PC-3 (cell line): ENCODE measurements at regions not wholly inside any gene's neighbourhood (a gene's known extent, or its start where the extent isn't known, plus 50 kb on each side); places are given as distances from the start of the nearest gene placed in this dataset.

Experiments used
- ATAC-seq: fragments of 200-7000 bp; cut with Tn5 transposase; 2 replicates; pipeline ENCODE4 v1.9.1; 2020; ENCODE audit warnings: mild to moderate bottlenecking, moderate library complexity
- BruUV-seq: library from RNA; stranded (reverse); fragments of 400-500 nt; replicated peaks from 2 replicates; lab custom pipeline; 2021; lab: Mats Ljungman, UMichigan
- CTCF ChIA-PET: fragments of 300-600 bp; sonication (Branson Sonifier 250); formaldehyde crosslinking; loops from one replicate; lab custom pipeline; 2022; ENCODE audit warnings: antibody characterized with exemption; lab: Charles Lee
- POLR2A ChIA-PET: fragments of 300-600 bp; sonication (Branson Sonifier 250); formaldehyde crosslinking; loops from one replicate; lab custom pipeline; 2022; ENCODE audit warnings: antibody characterized with exemption; ENCODE audit not compliant: unreplicated experiment; lab: Charles Lee
- DNase-seq: peaks from one replicate; pipeline ENCODE4 v3.0.0-alpha.2; 2015
- H2AFZ ChIP-seq: fragments of 300-600 bp; sonication (generic); 2 replicates; pipeline ENCODE4 v1.6.0; 2016; ENCODE audit warnings: antibody characterized with exemption, low read length
- H3F3A ChIP-seq: fragments of 300-600 bp; sonication (generic); one replicate; pipeline ENCODE4 v1.6.0; 2017; ENCODE audit warnings: antibody characterized with exemption, low read length, control low read depth, mild to moderate bottlenecking; ENCODE audit not compliant: unreplicated experiment
- H3K27ac ChIP-seq: fragments of 300-600 bp; sonication (generic); 2 replicates; pipeline ENCODE4 v1.5.1; 2016; ENCODE audit warnings: mild to moderate bottlenecking, low read length
- H3K27me3 ChIP-seq: fragments of 300-600 bp; sonication (generic); 2 replicates; pipeline ENCODE4 v1.6.1; 2016; ENCODE audit warnings: low read length, mixed read lengths
- H3K36me3 ChIP-seq: fragments of 300-600 bp; sonication (generic); 2 replicates; pipeline ENCODE4 v1.6.1; 2016; ENCODE audit warnings: low read depth, mixed run types, low read length, mixed read lengths
- H3K4me1 ChIP-seq: fragments of 300-600 bp; sonication (generic); 2 replicates; pipeline ENCODE4 v1.5.1; 2016; ENCODE audit warnings: low read length; ENCODE audit not compliant: insufficient read depth
- H3K4me2 ChIP-seq: fragments of 300-600 bp; sonication (generic); 2 replicates; pipeline ENCODE4 v1.6.0; 2016; ENCODE audit warnings: low read length
- H3K4me3 ChIP-seq: fragments of 300-600 bp; sonication (generic); 2 replicates; pipeline ENCODE4 v1.5.1; 2016; ENCODE audit warnings: mild to moderate bottlenecking, low read length, mixed read lengths
- H3K79me2 ChIP-seq: fragments of 300-600 bp; sonication (generic); 2 replicates; pipeline ENCODE4 v1.6.1; 2017; ENCODE audit warnings: low read length, mixed read lengths
- H3K9ac ChIP-seq: fragments of 300-600 bp; sonication (generic); 2 replicates; pipeline ENCODE4 v1.6.0; 2016; ENCODE audit warnings: mild to moderate bottlenecking, low read length
- H3K9me2 ChIP-seq: fragments of 300-600 bp; sonication (generic); replicated peaks from 2 replicates; pipeline ENCODE4 v1.6.1; 2016; ENCODE audit warnings: mixed run types, low read length, mixed read lengths
- H3K9me3 ChIP-seq: fragments of 300-600 bp; sonication (generic); 2 replicates; pipeline ENCODE4 v1.6.1; 2016; ENCODE audit warnings: low read length, mixed read lengths
- H4K20me1 ChIP-seq: fragments of 300-600 bp; sonication (generic); 2 replicates; pipeline ENCODE4 v1.6.1; 2016; ENCODE audit warnings: low read length, mixed read lengths
- CTCF ChIP-seq: fragments of 300-600 bp; sonication (generic); conservative IDR thresholded peaks from 2 replicates; pipeline ENCODE4 v1.5.1; 2017; ENCODE audit warnings: antibody characterized with exemption, low read depth, mild to moderate bottlenecking, low read length
- EZH2 ChIP-seq: fragments of 300-600 bp; sonication (generic); IDR thresholded peaks from one replicate; pipeline ENCODE4 v1.6.1; 2017; ENCODE audit warnings: antibody characterized with exemption, mild to moderate bottlenecking, low read length; ENCODE audit not compliant: unreplicated experiment
- EZH2phosphoT487 ChIP-seq: fragments of 300-600 bp; sonication (generic); IDR thresholded peaks from 2 replicates; pipeline ENCODE4 v1.6.1; 2018; ENCODE audit warnings: mild to moderate bottlenecking, antibody characterized with exemption, low read length, borderline replicate concordance
- intact Hi-C: fragments of 100-400 bp; cut with micrococcal nuclease; formaldehyde crosslinking; loops from 2 replicates; pipeline ENCODE4 v1.9.0; 2023

DNA sequence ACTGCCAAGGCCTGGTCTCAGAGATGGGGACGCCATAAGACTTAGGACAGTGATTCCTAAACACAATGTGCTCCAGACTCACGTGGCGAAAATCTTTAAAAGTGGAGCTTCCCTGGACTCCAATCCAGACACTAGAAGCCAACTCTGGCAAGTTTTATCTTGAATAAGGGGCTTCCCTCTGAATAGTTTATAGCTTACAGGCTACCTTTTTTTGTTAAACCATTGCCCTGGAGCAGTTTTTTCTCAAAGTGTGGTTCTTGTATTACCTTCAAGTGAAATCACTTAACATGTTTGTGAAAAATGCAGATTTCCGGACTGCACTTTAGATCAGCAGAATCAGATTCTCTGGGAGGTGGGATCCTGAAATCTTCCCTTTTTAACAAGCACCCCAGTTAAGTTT is 171.7 kb upstream of the PHF14 start:
- CTCF ChIA-PET = no interaction called here
- H3K9ac ChIP-seq = no peak overlapping the region

GRCh38 chr7:10802526-10802925 is 171.1 kb upstream of the PHF14 start:
- ChIA-PET POLR2A (interaction anchor here (0.7 kb wide), 1 partner anchor 130 kb away, joined by 3 read pairs; no protein-coding TSS in a partner anchor), CTCF (no interaction called here)
- Histone ChIP-seq H3K4me2 (no peak overlapping the region), H3F3A (no peaks in the 10 kb centered on the region), H3K36me3 (no peaks in the 10 kb centered on the region), H3K9me3 (no peaks in the 10 kb centered on the region), H3K4me1 (no peaks in the 10 kb centered on the region), H3K4me3 (no peak overlapping the region), H3K9me2 (no peaks in the 10 kb centered on the region), H3K27ac (no peak overlapping the region), H3K9ac (no peak overlapping the region), H3K79me2 (no peaks in the 10 kb centered on the region), H2AFZ (no peak overlapping the region), H3K27me3 (no peaks in the 10 kb centered on the region), H4K20me1 (no peaks in the 10 kb centered on the region)
- ATAC-seq (no peak; the same call in 1 of the 2 replicates), DNase-seq (peak; percentile 22)
- TF ChIP-seq CTCF = no peak
- no peak for TF ChIP-seq EZH2phosphoT487
- no peak for TF ChIP-seq EZH2
- intact Hi-C loops = no loop called here
- no TSS peak for BruUV-seq

More for the DNA sequence above, 171.7 kb upstream of the PHF14 start:
- no peak overlapping the region for H2AFZ ChIP-seq
- POLR2A ChIA-PET = no interaction called here
- H3F3A ChIP-seq = no peaks in the 10 kb centered on the region
- no peaks in the 10 kb centered on the region for H3K27me3 ChIP-seq
- H3K79me2 ChIP-seq = no peaks in the 10 kb centered on the region
- H3K36me3 ChIP-seq = no peaks in the 10 kb centered on the region
- no peak overlapping the region for H3K4me3 ChIP-seq
- TF ChIP-seq EZH2 = no peak
- no peak for TF ChIP-seq CTCF
- TF ChIP-seq EZH2phosphoT487 = no peak
- no peaks in the 10 kb centered on the region for H3K9me3 ChIP-seq
- no peak overlapping the region for H3K4me2 ChIP-seq
- DNase-seq (no peak), ATAC-seq (no peak)
- H4K20me1 ChIP-seq = no peaks in the 10 kb centered on the region
- H3K9me2 ChIP-seq = no peaks in the 10 kb centered on the region
- no TSS peak for BruUV-seq
- intact Hi-C loops = no loop called here
- H3K4me1 ChIP-seq = no peaks in the 10 kb centered on the region
- H3K27ac ChIP-seq = no peak overlapping the region

DNA sequence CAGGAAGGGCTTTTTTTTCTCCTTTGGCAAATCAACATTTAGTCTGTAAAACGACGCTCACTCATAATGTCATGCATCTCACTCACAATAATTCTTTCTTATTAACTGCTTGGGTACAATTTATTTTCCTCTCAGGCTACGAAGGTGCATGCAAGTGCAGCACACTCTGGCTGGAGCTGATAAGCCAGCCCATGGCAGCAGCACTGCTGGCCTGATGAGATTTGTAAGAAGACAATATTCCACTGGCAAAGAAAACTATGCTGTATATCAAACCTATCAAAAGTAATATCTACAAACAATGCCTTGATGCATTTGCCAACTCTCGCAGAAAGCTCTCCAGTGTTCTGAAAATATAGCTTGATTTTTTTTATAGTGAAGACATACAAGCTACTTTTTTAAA is 170.0 kb upstream of the PHF14 start:
- Histone ChIP-seq H3K4me1 (no peaks in the 10 kb centered on the region), H3K9me3 (no peaks in the 10 kb centered on the region), H3K9me2 (no peaks in the 10 kb centered on the region), H3K27me3 (no peaks in the 10 kb centered on the region), H3K36me3 (no peaks in the 10 kb centered on the region), H3K4me3 (no peak overlapping the region), H3F3A (no peaks in the 10 kb centered on the region), H4K20me1 (no peaks in the 10 kb centered on the region), H3K79me2 (no peaks in the 10 kb centered on the region), H3K4me2 (no peak overlapping the region), H2AFZ (no peak overlapping the region), H3K27ac (no peak overlapping the region), H3K9ac (no peak overlapping the region)
- ChIA-PET POLR2A (no interaction called here), CTCF (no interaction called here)
- BruUV-seq = no TSS peak
- no peak for TF ChIP-seq CTCF
- no peak for TF ChIP-seq EZH2phosphoT487
- no peak for TF ChIP-seq EZH2
- intact Hi-C loops = no loop called here
- no peak for ATAC-seq
- no peak for DNase-seq
